ENCODE measurements at regions not wholly inside any gene's neighbourhood (a gene's known extent, or its start where the extent isn't known, plus 50 kb on each side); places are given as distances from the start of the nearest gene placed in this dataset.
A peak's percentile ranks its signal among the peaks of the same experiment; 100 is the strongest.

DNA sequence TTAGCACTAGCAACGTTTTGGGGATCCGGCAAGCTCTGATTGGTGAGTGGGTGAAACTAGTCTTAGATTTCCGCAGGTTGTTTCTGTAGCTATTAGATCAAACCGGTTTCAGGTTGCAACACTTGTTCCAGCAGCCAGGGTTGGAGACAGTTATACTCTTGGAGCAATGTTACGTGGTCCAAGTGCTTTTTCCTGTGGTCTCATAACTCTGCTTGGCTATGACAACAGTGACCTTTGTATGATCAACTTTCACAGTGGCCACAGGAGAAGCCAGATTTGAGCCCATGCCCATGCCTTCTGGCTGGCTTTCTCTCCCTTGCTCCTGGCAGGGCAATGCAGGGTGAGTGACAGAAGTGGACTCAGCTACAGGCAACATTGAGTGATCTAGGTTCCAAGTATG is 84.5 kb upstream of the TAF1B start:
- DNase-seq = no peak

GRCh38 chr2:9760069-9760901 is 83.0 kb upstream of the TAF1B start:
- no peak for DNase-seq

DNA sequence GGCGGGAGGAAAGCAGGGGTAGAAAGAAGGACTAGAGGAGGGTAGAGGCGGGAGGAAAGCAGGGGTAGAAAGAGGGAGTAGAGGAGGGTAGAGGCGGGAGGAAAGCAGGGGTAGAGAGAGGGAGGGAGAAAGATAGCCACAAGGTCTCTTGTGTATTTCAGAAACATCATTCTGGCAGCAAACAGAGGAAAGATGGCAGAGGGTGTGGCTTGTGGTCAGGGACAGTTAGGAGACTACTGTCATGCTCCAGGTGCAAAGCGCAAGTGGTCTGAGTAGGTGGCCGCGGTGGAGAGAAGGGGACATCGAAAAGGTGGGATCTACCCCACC is 82.4 kb upstream of the TAF1B start:
- no peak for DNase-seq

GRCh38 chr2:9761577-9761976 is 81.7 kb upstream of the TAF1B start:
- DNase-seq = no peak

DNA sequence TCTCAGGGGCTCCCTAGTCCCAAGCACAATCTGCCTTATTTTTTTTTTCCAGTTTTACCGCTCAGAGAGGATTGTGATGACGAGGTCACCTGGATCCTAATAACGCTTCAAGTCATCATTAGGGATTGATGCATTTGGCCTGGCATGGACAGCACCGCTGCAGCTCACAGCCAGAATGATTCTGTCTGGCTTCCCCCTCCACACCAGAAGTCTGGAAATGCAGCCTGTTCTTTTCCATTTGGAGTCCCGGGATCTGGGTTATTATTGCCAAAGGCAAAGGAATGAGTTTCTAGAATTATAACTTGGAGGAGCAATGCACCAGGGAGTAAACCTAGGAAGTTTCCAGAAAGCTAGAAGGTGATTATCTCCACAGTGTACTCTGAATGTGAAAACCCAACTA is 81.1 kb upstream of the TAF1B start:
- DNase-seq = no peak

DNA sequence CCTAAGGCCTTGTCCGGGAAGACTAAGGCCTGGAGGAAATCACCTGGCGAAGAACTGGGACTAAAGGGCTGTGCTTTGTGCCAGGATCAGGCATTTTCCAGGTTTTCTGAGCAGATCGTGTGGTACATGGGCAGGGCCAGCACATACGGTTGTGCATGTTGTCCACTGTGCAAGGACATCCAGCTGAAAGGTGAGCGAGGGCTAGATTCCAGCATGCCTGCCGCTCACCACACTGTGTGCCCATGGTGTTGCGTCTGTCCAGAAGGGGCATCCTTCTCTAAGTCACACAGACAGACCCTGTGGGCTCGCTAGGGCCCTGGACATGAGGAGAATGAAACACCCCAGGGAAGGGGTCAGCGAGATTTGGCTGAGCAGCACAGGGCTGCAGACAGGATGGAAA is 80.3 kb upstream of the TAF1B start:
- no peak for DNase-seq

GRCh38 chr2:9763356-9764152 is 79.7 kb upstream of the TAF1B start:
- no peak for DNase-seq

GRCh38 chr2:9764153-9764778 is 79.0 kb upstream of the TAF1B start:
- no peak for DNase-seq

- DNase-seq = no peak
Observed at GRCh38 chr2:9765611-9766531, 77.4 kb upstream of the TAF1B start.

DNA sequence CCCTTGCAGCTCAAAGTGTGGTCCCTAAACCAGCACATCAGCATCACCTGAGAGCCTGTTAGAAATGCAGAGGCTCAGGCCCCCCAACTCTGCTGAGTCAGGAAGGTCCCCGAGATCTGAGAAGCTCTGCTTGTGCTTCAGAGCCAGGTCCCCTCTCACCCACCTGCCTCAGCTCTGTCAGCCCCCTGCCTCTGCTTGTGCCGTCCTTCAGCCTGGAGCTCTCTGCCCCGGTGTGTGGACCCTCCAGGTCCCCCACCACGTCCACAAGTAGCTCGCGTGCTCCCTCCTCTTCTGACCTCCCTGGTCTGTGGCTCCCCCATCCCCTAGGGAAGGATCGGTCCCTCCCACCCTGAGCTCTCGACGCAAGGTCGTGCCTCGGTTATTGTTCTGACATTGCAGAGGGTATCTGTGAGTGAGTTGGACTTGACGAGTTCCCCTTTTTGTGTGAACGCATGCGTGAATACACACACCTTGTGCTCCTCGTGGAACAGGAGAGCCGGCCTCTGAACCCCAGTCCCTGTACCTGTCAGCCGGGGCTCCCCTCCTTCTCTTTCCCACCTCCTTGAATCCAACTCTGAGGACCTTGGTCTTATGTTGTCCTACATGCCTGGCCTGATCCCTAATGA is 75.5 kb upstream of the TAF1B start:
- no peak for DNase-seq

DNA sequence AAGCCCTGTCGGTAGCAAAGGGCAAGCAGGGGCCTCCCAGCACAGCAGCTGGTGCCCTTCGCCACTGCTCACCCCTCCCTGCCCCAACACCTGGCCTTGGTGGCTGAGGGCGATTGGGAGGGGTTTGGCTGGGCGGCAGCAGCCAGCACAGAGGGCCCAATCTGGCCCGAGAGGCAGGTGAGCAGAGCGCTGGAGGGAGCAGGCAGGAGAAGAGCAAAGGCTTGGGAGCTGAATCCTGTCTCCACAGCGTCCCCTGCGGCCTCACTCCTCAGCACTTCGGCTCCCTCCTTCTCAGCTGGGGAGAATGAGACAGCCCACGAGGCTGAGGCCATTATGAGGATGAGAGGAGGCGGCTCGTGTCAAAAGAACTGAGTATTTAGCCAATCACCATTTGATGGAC is 74.9 kb upstream of the TAF1B start:
- DNase-seq = no peak

- DNase-seq = peak; percentile 26
Observed at GRCh38 chr2:9769171-9770005, 73.9 kb upstream of the TAF1B start.

- DNase-seq = no peak
Observed at GRCh38 chr2:9770006-9770307, 73.3 kb upstream of the TAF1B start.

DNA sequence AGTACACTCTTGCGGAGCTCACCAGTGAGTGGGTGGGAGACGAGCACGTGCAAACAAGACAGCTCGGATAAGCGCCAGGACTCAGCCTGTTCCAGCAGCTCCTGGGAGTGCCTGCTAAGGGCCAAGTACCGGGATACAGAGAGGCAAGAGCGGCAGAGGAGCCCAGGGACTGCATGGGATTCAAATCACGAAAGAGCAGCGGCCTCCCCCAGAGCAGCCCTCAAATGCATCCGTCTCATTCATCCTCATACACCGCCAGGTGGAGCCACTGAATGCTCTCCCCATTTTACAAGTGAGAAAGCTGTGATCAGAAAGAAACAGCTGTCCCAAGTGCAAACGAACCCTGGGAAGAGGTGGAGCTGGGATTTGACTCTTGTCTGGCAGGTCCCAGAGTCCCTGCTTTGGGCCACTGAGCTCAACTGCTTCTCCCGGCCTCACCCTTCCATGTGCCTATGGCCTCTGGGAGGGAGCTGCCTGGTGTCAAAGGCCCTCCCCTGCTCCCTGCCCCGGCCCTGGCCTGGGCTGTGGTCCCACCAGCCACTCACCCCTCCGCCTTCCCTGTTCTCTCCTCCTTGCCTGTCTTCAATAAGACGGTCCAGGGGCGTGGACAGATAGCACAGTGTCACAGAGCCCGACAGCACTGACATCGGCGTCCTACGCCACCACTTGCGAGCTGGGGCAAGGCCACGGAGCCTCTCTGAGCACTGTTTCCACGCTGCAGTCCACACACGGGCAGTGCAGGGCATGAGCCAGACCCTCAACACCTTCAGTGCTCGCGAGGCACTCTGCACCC is 72.8 kb upstream of the TAF1B start:
- peak; percentile 47 for DNase-seq

- DNase-seq = no peak
Observed at GRCh38 chr2:9771101-9771449, 72.2 kb upstream of the TAF1B start.

GRCh38 chr2:9771481-9772017 is 71.7 kb upstream of the TAF1B start:
- no peak for DNase-seq

DNA sequence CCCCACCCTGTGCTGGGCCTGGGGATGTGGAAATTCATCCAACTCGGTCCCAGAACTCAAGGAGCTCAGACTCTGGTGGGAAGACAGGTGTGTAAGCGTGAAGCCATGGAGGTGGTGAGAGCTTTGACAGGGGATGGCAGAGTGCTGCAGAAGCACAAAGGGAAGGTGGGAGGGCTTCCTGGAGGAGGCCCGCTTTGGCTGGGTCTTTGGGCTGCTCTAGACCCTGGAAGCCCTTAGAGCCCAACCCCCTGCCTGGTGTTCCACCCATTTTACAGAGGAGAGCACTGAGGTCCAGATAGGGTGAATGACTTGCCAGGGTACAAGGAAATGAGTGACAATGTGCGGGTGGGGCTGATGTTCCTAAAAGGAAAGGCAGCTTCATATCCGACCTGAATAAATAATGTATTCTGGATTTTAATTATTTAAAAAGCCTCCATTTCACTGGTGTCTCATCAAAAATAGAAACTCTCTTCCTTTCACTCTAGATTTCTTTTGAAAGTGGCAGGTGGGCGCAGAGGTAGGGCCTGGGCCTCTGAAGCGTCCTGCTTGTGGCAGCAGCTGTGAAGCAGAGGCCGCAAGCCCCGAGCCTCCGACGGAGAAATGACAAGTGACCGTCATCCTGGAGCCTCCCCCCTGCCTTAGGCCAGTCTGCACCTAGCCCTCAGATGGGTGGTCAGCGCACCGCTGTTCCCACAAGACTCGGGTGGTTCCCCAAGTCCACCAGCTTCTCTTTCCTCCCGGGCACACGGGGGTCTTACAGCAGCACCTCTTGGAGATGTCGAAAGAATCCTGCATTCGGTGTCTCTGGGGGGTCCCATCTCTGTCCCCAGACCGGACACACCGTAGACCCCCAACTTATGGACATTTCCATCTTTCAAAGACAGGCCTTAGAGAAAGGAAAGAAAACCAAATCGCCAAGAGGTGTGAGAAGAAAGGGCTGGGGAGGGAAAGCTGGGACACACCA is 71.0 kb upstream of the TAF1B start:
- no peak for DNase-seq

DNA sequence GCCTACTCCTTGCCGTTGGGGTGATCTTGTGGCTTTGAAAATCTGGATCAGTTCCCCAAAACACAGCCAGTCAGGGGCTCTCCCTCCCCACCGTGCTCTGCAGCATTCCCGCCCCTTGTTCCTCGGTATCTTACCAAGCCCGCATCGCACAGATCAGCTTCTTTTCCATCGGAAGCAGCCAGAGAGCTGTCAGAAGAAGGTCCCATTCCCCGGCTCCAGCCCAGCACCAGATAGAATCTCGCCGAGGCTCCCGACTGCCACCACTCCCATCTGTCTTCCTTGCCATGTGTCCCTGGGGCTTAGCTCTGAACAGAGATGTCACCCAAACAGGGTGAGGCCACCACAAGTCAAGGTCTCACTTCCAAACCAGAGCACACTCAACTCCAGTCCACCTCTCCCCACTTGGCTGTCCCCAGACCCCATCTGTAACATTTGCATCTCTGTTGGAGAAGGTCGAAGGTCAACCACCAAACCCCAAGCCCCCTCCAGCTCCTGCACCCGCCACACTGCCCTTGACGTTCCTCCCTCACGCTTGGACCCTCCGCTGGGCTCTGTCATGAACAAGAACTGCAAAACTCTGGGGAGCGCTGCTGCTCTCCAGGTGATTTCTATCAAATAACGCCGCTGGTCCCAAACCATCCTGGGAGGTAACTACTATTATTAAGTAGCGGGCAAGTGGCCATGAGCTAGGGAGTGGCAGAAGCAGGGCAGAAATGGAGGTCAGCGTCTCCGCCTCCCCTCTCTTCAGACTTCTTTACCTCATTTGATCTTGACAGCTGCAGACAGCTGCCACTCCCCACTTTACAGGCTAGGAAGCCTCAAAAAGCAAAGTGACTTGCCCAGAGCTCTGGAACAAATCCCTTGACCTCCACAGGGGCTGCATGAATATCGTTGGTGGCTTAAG is 70.0 kb upstream of the TAF1B start:
- DNase-seq = no peak
